ENCODE measurements at regions not wholly inside any gene's neighbourhood (a gene's known extent, or its start where the extent isn't known, plus 50 kb on each side); places are given as distances from the start of the nearest gene placed in this dataset.

- no peak for DNase-seq (ENCODE audit: low read depth in 2 of 2)
These were observed 71.1 kb downstream of the TMEM114 start for GRCh38 chr16:8519179-8519578.

- no peak for DNase-seq (ENCODE audit: low read depth in 2 of 2)
These were observed 73.0 kb downstream of the TMEM114 start for GRCh38 chr16:8517280-8517679.

- no peak for DNase-seq (ENCODE audit: low read depth in 2 of 2)
These were observed 73.8 kb downstream of the TMEM114 start for GRCh38 chr16:8516471-8516870.

- DNase-seq (ENCODE audit: low read depth in 2 of 2) = no peak
These were observed 77.2 kb downstream of the TMEM114 start for GRCh38 chr16:8512941-8513624.

GRCh38 chr16:8511464-8511863, 78.8 kb downstream of the TMEM114 start:
- no peak for DNase-seq (ENCODE audit: low read depth in 2 of 2)

GRCh38 chr16:8510160-8510559, 80.2 kb downstream of the TMEM114 start:
- no peak for DNase-seq (ENCODE audit: low read depth in 2 of 2)

- DNase-seq (ENCODE audit: low read depth in 2 of 2) = no peak
These were observed 84.9 kb downstream of the TMEM114 start for GRCh38 chr16:8505327-8505991.

GRCh38 chr16:8502446-8502845, 87.9 kb downstream of the TMEM114 start:
- no peak for DNase-seq (ENCODE audit: low read depth in 2 of 2)

GRCh38 chr16:8500351-8500750, 90.0 kb downstream of the TMEM114 start:
- DNase-seq (ENCODE audit: low read depth in 2 of 2) = no peak

GRCh38 chr16:8496364-8496763, 93.9 kb downstream of the TMEM114 start:
- no peak for DNase-seq (ENCODE audit: low read depth in 2 of 2)

- DNase-seq (ENCODE audit: low read depth in 2 of 2) = no peak
These were observed 96.3 kb downstream of the TMEM114 start for GRCh38 chr16:8493972-8494371.

GRCh38 chr16:8492690-8493089, 97.6 kb downstream of the TMEM114 start:
- no peak for DNase-seq (ENCODE audit: low read depth in 2 of 2)

- no peak for DNase-seq (ENCODE audit: low read depth in 2 of 2)
These were observed 100.7 kb downstream of the TMEM114 start for GRCh38 chr16:8489580-8489979.

- DNase-seq (ENCODE audit: low read depth in 2 of 2) = no peak
These were observed 103.3 kb downstream of the TMEM114 start for GRCh38 chr16:8486985-8487384.

GRCh38 chr16:8483396-8483795, 106.9 kb downstream of the TMEM114 start:
- no peak for DNase-seq (ENCODE audit: low read depth in 2 of 2)

GRCh38 chr16:8481810-8482209, 108.5 kb downstream of the TMEM114 start:
- no peak for DNase-seq (ENCODE audit: low read depth in 2 of 2)

- DNase-seq (ENCODE audit: low read depth in 2 of 2) = no peak
These were observed 113.5 kb downstream of the TMEM114 start for GRCh38 chr16:8476824-8477223.

GRCh38 chr16:8474587-8474986, 115.7 kb downstream of the TMEM114 start:
- no peak for DNase-seq (ENCODE audit: low read depth in 2 of 2)

GRCh38 chr16:8469102-8469778, 121.1 kb downstream of the TMEM114 start:
- DNase-seq (ENCODE audit: low read depth in 2 of 2) = no peak

GRCh38 chr16:8464979-8465378, 125.3 kb downstream of the TMEM114 start:
- no peak for DNase-seq (ENCODE audit: low read depth in 2 of 2)

- DNase-seq (ENCODE audit: low read depth in 2 of 2) = no peak
These were observed 131.1 kb downstream of the TMEM114 start for GRCh38 chr16:8459085-8459733.

GRCh38 chr16:8458481-8459046, 131.7 kb downstream of the TMEM114 start:
- no peak for DNase-seq (ENCODE audit: low read depth in 2 of 2)

All from lung microvascular endothelial cell (primary cell).